ENCODE measurements at regions not wholly inside any gene's neighbourhood (a gene's known extent, or its start where the extent isn't known, plus 50 kb on each side); places are given as distances from the start of the nearest gene placed in this dataset.

- DNase-seq: no peak
Observed at GRCh38 chr10:84076540-84077195, 62.6 kb upstream of the GHITM start.

- DNase-seq: no peak
Observed at GRCh38 chr10:84077768-84078167, 61.5 kb upstream of the GHITM start.

- DNase-seq: no peak
Observed at GRCh38 chr10:84078771-84079170, 60.5 kb upstream of the GHITM start.

- no peak for DNase-seq
Observed at GRCh38 chr10:84084342-84084741, 55.0 kb upstream of the GHITM start.

GRCh38 chr10:84087202-84087601, 52.1 kb upstream of the GHITM start:
- DNase-seq: no peak

GRCh38 chr10:84088626-84089025, 50.7 kb upstream of the GHITM start:
- peak; percentile 74 for DNase-seq

- no peak for DNase-seq
Observed at GRCh38 chr10:84089162-84089561, 50.1 kb upstream of the GHITM start.

All from NCI-H774 (cell line).